Ishikawa (cell line): ENCODE measurements at regions not wholly inside any gene's neighbourhood (a gene's known extent, or its start where the extent isn't known, plus 50 kb on each side); places are given as distances from the start of the nearest gene placed in this dataset.

Source experiments
- CEBPB ChIP-seq: IDR thresholded peaks from 2 replicates; pipeline ENCODE4 v1.6.1; 2012
- CREB1 ChIP-seq: IDR thresholded peaks from 2 replicates; pipeline ENCODE4 v1.6.1; 2012; ENCODE audit warnings: low read depth
- EP300 ChIP-seq: IDR thresholded peaks from 2 replicates; pipeline ENCODE4 v1.6.1; 2012; ENCODE audit warnings: borderline replicate concordance
- RAD21 ChIP-seq: IDR thresholded peaks from 2 replicates; pipeline ENCODE4 v1.6.1; 2012; ENCODE audit warnings: low read depth
- TF ChIP-seq, protein P1 (sequence below): IDR thresholded peaks from 2 replicates; pipeline ENCODE4 v1.6.1; 2012

DNA sequence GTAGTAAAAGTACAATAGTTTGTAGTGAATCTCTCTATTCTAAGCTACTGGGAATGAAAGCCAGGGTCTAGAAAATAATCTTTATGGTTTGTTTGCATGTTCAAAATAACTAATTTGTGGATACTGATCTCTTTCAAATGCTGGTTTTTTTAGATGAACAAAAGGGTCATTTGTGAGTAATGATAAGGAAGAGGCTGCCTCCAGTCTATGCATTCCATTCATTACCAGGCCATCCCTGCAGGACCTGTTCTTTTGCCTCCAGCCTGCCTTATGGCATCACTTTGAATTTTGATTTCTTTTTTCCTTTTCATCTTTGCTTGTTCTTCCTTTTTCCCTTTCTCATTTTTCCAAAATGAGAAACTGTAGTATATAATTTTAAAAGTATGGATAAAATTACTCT is 312.3 kb downstream of the CWC27 start:
- TF ChIP-seq, protein P1, sequence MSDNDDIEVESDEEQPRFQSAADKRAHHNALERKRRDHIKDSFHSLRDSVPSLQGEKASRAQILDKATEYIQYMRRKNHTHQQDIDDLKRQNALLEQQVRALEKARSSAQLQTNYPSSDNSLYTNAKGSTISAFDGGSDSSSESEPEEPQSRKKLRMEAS, result no peak
- no peak for TF ChIP-seq EP300
- no peak for TF ChIP-seq CEBPB
- no peak for TF ChIP-seq CREB1
- no peak for TF ChIP-seq RAD21
